OCI-LY1 (cell line): ENCODE measurements at regions not wholly inside any gene's neighbourhood (a gene's known extent, or its start where the extent isn't known, plus 50 kb on each side); places are given as distances from the start of the nearest gene placed in this dataset.

Experiments
- H2AFZ ChIP-seq: fragments of 200-600 bp; sonication (generic), shearing (Covaris generic); 2 replicates; pipeline ENCODE4 v1.6.0; 2014; ENCODE audit warnings: antibody characterized with exemption, mild to moderate bottlenecking, low read length
- H3F3A ChIP-seq: fragments of 200-600 bp; sonication (generic), shearing (Covaris generic); 2 replicates; pipeline ENCODE4 v1.6.0; 2014; ENCODE audit warnings: mild to moderate bottlenecking, antibody characterized with exemption, low read length, moderate library complexity; ENCODE audit not compliant: insufficient read depth
- H3K27ac ChIP-seq: fragments of 200-600 bp; sonication (generic); 2 replicates; pipeline ENCODE4 v1.5.1; 2014; ENCODE audit warnings: low read length, mixed run types, mild to moderate bottlenecking, low read depth; ENCODE audit not compliant: poor library complexity, severe bottlenecking
- H3K27me3 ChIP-seq: fragments of 200-600 bp; sonication (generic); 2 replicates; pipeline ENCODE4 v1.6.0; 2014; ENCODE audit warnings: antibody characterized with exemption, mild to moderate bottlenecking, low read length, moderate library complexity; ENCODE audit not compliant: insufficient read depth
- H3K36me3 ChIP-seq: fragments of 200-600 bp; sonication (generic); 2 replicates; pipeline ENCODE4 v1.6.1; 2014; ENCODE audit warnings: mild to moderate bottlenecking, antibody characterized with exemption, low read length, moderate library complexity, mixed read lengths; ENCODE audit not compliant: insufficient read depth
- H3K4me1 ChIP-seq: fragments of 200-600 bp; sonication (generic); 2 replicates; pipeline ENCODE4 v1.5.1; 2014; ENCODE audit warnings: mild to moderate bottlenecking, low read length, moderate library complexity; ENCODE audit not compliant: insufficient read depth, severe bottlenecking
- H3K4me2 ChIP-seq: fragments of 200-600 bp; sonication (generic), shearing (Covaris generic); 2 replicates; pipeline ENCODE4 v1.6.1; 2014; ENCODE audit warnings: low read length
- H3K4me3 ChIP-seq: fragments of 200-600 bp; sonication (generic); 2 replicates; pipeline ENCODE4 v1.5.1; 2014; ENCODE audit warnings: low read length, low read depth, mild to moderate bottlenecking, mixed read lengths; ENCODE audit not compliant: poor library complexity, severe bottlenecking
- H3K79me2 ChIP-seq: fragments of 200-600 bp; shearing (Covaris generic); 2 replicates; pipeline ENCODE4 v1.6.1; 2016; ENCODE audit warnings: mixed run types, low read length, mixed read lengths; ENCODE audit not compliant: insufficient read depth
- H3K9ac ChIP-seq: fragments of 200-600 bp; sonication (generic), shearing (Covaris generic); 2 replicates; pipeline ENCODE4 v1.6.1; 2014; ENCODE audit warnings: mild to moderate bottlenecking, low read length, mixed read lengths
- H3K9me2 ChIP-seq: fragments of 200-600 bp; sonication (generic), shearing (Covaris generic); 2 replicates; pipeline ENCODE4 v1.6.1; 2014; ENCODE audit warnings: low read depth, mild to moderate bottlenecking, low read length, mixed read lengths
- H3K9me3 ChIP-seq: fragments of 200-600 bp; shearing (Covaris generic); 2 replicates; pipeline ENCODE4 v1.6.1; 2014; ENCODE audit warnings: low read length, mixed read lengths
- H4K20me1 ChIP-seq: fragments of 200-600 bp; sonication (generic), shearing (Covaris generic); 2 replicates; pipeline ENCODE4 v1.6.0; 2016; ENCODE audit warnings: mild to moderate bottlenecking, low read length; ENCODE audit not compliant: insufficient read depth
- CTCF ChIP-seq: fragments of 200-600 bp; sonication (generic), shearing (Covaris generic); IDR thresholded peaks from 2 replicates; pipeline ENCODE4 v1.5.1; 2017; ENCODE audit warnings: mild to moderate bottlenecking, antibody characterized with exemption, low read length, moderate library complexity, mixed read lengths
- EZH2 ChIP-seq: fragments of 200-600 bp; sonication (generic), shearing (Covaris generic); IDR thresholded peaks from 2 replicates; pipeline ENCODE4 v1.8.0; 2017; ENCODE audit warnings: borderline replicate concordance, mixed run types, mild to moderate bottlenecking, antibody characterized with exemption, low read length, moderate library complexity, mixed read lengths

GRCh38 chr18:42289526-42289925 lies 334.5 kb downstream of the PIK3C3 start:
- H3K4me2 ChIP-seq, result no peak overlapping the region
- no peak overlapping the region for H3K9ac ChIP-seq
- no peak overlapping the region for H3K27ac ChIP-seq
- H3K36me3 ChIP-seq, result no peaks in the 10 kb centered on the region
- H3K9me2 ChIP-seq, result no peaks in the 10 kb centered on the region
- no peaks in the 10 kb centered on the region for H3K4me1 ChIP-seq
- H3K79me2 ChIP-seq, result no peaks in the 10 kb centered on the region
- H2AFZ ChIP-seq, result no peak overlapping the region
- TF ChIP-seq EZH2 (no peak), CTCF (no peak)
- H3F3A ChIP-seq, result no peaks in the 10 kb centered on the region
- no peaks in the 10 kb centered on the region for H4K20me1 ChIP-seq
- H3K9me3 ChIP-seq, result no peaks in the 10 kb centered on the region
- no peaks in the 10 kb centered on the region for H3K27me3 ChIP-seq
- no peak overlapping the region for H3K4me3 ChIP-seq

GRCh38 chr18:42290318-42291307 lies 335.6 kb downstream of the PIK3C3 start:
- Histone ChIP-seq H3K36me3 (no peaks in the 10 kb centered on the region), H3F3A (no peaks in the 10 kb centered on the region), H3K9ac (no peak overlapping the region), H3K4me3 (no peak overlapping the region), H2AFZ (no peak overlapping the region), H3K79me2 (no peaks in the 10 kb centered on the region), H3K4me2 (no peak overlapping the region), H3K27ac (no peak overlapping the region), H4K20me1 (no peaks in the 10 kb centered on the region), H3K27me3 (no peaks in the 10 kb centered on the region), H3K4me1 (no peaks in the 10 kb centered on the region), H3K9me2 (no peaks in the 10 kb centered on the region), H3K9me3 (no peaks in the 10 kb centered on the region)
- TF ChIP-seq EZH2 (no peak), CTCF (no peak)

GRCh38 chr18:42292654-42293053 lies 337.6 kb downstream of the PIK3C3 start:
- H3K4me2 ChIP-seq, result no peak overlapping the region
- H3K27ac ChIP-seq, result no peak overlapping the region
- H3K36me3 ChIP-seq, result no peaks in the 10 kb centered on the region
- no peak for TF ChIP-seq EZH2
- no peak overlapping the region for H2AFZ ChIP-seq
- no peaks in the 10 kb centered on the region for H3K79me2 ChIP-seq
- no peaks in the 10 kb centered on the region for H3K27me3 ChIP-seq
- H3K9me3 ChIP-seq, result no peaks in the 10 kb centered on the region
- H4K20me1 ChIP-seq, result no peaks in the 10 kb centered on the region
- no peaks in the 10 kb centered on the region for H3K9me2 ChIP-seq
- no peaks in the 10 kb centered on the region for H3F3A ChIP-seq
- H3K4me3 ChIP-seq, result no peak overlapping the region
- no peaks in the 10 kb centered on the region for H3K4me1 ChIP-seq
- H3K9ac ChIP-seq, result no peak overlapping the region
